Caco-2 (cell line): ENCODE measurements at regions not wholly inside any gene's neighbourhood (a gene's known extent, or its start where the extent isn't known, plus 50 kb on each side); places are given as distances from the start of the nearest gene placed in this dataset.
"Not testable (repeated sequence)": the region's sequence is repeated elsewhere in the genome, so short reads cannot be mapped to it uniquely, and the experiment has no call there.

ENCODE experiments used
- BruUV-seq: library from RNA; stranded (reverse); fragments of 400-500 nt; replicated peaks from 2 replicates; lab custom pipeline; 2021; lab: Mats Ljungman, UMichigan
- CTCF ChIA-PET: fragments of 300-600 bp; sonication (Branson Sonifier 250); formaldehyde crosslinking; loops from one replicate; lab custom pipeline; 2022; ENCODE audit warnings: antibody characterized with exemption; lab: Charles Lee
- POLR2A ChIA-PET: fragments of 300-600 bp; sonication (Branson Sonifier 250); formaldehyde crosslinking; loops from one replicate; lab custom pipeline; 2022; ENCODE audit warnings: antibody characterized with exemption; lab: Charles Lee
- DNase-seq, 2 experiments: peaks; one replicate each; pipeline versions ENCODE4 v3.0.0 to v3.0.0-alpha.2; 2020 to 2022
- H3K27me3 ChIP-seq: replicated peaks from 2 replicates; pipeline ENCODE4 v1.6.0; 2011; ENCODE audit warnings: low read length; ENCODE audit not compliant: control insufficient read depth, insufficient read depth
- H3K36me3 ChIP-seq: 2 replicates; pipeline ENCODE4 v1.5.1; 2011; ENCODE audit warnings: low read length; ENCODE audit not compliant: control insufficient read depth, insufficient read depth
- H3K4me1 ChIP-seq: fragments of 250-450 bp; sonication (Bioruptor Pico); 2 replicates; pipeline ENCODE4 v1.5.1; 2020; ENCODE audit warnings: mild to moderate bottlenecking
- H3K4me3 ChIP-seq: 2 replicates; pipeline ENCODE4 v1.5.1; 2011; ENCODE audit warnings: low read depth, mild to moderate bottlenecking, control low read depth, low read length
- H3K9me3 ChIP-seq: fragments of 250-450 bp; sonication (Bioruptor Pico); 2 replicates; pipeline ENCODE4 v1.5.1; 2020; ENCODE audit warnings: mild to moderate bottlenecking, moderate library complexity
- H3K27ac Mint-ChIP-seq: one replicate; pipeline ENCODE4 v1.8.0; 2022; ENCODE audit warnings: mixed read lengths; ENCODE audit not compliant: unreplicated experiment
- H3K27me3 Mint-ChIP-seq: one replicate; pipeline ENCODE4 v1.8.0; 2022; ENCODE audit warnings: mixed read lengths; ENCODE audit not compliant: insufficient read depth, unreplicated experiment
- H3K36me3 Mint-ChIP-seq: one replicate; pipeline ENCODE4 v1.8.0; 2022; ENCODE audit warnings: mild to moderate bottlenecking, mixed read lengths; ENCODE audit not compliant: insufficient read depth, unreplicated experiment
- H3K4me1 Mint-ChIP-seq: one replicate; pipeline ENCODE4 v1.8.0; 2022; ENCODE audit warnings: low read depth, mixed read lengths; ENCODE audit not compliant: unreplicated experiment
- H3K4me3 Mint-ChIP-seq: one replicate; pipeline ENCODE4 v1.8.0; 2022; ENCODE audit warnings: mild to moderate bottlenecking, moderate library complexity, mixed read lengths; ENCODE audit not compliant: unreplicated experiment
- H3K9me3 Mint-ChIP-seq: one replicate; pipeline ENCODE4 v1.8.0; 2022; ENCODE audit warnings: mixed read lengths; ENCODE audit not compliant: unreplicated experiment
- intact Hi-C: fragments of 100-400 bp; cut with micrococcal nuclease; formaldehyde crosslinking; loops from one replicate; pipeline ENCODE4 v1.10.0; 2022; ENCODE audit not compliant: unreplicated experiment
- TF ChIP-seq, protein P1 (sequence below), 2 experiments: fragments of 200-600 bp in 1 of 2; IDR thresholded peaks; 1 replicate in 1 of 2; 2 replicates in 1 of 2; pipeline versions ENCODE4 v1.5.1 to v1.8.0; 2011 to 2022; ENCODE audit warnings: antibody characterized with exemption in 1 of 2, control low read depth in 1 of 2, inconsistent platforms in 1 of 2, low read depth in 1 of 2, low read length in 1 of 2, mild to moderate bottlenecking in 1 of 2, moderate library complexity in 1 of 2; ENCODE audit not compliant: insufficient read depth in 1 of 2, severe bottlenecking in 1 of 2, unreplicated experiment in 1 of 2

DNA sequence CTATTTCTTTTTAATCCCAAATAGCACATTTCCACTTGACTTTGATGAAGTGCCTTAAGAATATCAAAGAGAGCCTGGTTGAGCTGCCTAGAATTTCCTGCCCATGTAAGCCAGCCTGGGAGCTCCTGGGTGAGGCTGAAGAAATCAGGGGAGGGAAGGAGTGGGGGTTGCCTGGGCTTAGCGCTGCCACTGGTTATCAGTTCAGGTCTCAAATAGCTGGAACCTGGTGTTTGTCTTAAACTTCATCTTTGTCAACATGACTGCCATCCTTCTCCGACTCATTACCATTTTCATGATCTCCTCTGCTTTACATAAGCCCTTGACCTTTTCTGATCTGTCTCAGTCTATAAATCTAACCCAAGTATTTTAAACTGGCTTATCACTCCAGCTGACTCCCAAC lies 151.5 kb downstream of the TTC8 start:
- Histone ChIP-seq H3K4me1 (no peaks in the 10 kb centered on the region), H3K27me3 (no peaks in the 10 kb centered on the region), H3K36me3 (no peaks in the 10 kb centered on the region), H3K4me3 (no peak overlapping the region), H3K9me3 (no peaks in the 10 kb centered on the region)
- no peaks in the 10 kb centered on the region for H3K4me1 Mint-ChIP-seq
- TF ChIP-seq, protein P1, sequence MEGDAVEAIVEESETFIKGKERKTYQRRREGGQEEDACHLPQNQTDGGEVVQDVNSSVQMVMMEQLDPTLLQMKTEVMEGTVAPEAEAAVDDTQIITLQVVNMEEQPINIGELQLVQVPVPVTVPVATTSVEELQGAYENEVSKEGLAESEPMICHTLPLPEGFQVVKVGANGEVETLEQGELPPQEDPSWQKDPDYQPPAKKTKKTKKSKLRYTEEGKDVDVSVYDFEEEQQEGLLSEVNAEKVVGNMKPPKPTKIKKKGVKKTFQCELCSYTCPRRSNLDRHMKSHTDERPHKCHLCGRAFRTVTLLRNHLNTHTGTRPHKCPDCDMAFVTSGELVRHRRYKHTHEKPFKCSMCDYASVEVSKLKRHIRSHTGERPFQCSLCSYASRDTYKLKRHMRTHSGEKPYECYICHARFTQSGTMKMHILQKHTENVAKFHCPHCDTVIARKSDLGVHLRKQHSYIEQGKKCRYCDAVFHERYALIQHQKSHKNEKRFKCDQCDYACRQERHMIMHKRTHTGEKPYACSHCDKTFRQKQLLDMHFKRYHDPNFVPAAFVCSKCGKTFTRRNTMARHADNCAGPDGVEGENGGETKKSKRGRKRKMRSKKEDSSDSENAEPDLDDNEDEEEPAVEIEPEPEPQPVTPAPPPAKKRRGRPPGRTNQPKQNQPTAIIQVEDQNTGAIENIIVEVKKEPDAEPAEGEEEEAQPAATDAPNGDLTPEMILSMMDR (IDR thresholded peaks at IDR 0.05; ENCODE audit: insufficient read depth in 1 of 2, low read depth in 1 of 2, low read length in 1 of 2, severe bottlenecking in 1 of 2, unreplicated experiment in 1 of 2) = no peak
- intact Hi-C loops = no loop called here
- no TSS peak for BruUV-seq
- no peak overlapping the region for H3K27ac Mint-ChIP-seq
- H3K9me3 Mint-ChIP-seq = no peaks in the 10 kb centered on the region
- no peak overlapping the region for H3K4me3 Mint-ChIP-seq
- no peaks in the 10 kb centered on the region for H3K36me3 Mint-ChIP-seq
- ChIA-PET CTCF (no interaction called here), POLR2A (no interaction called here)
- peaks cover 6% of the 10 kb centered on the region for H3K27me3 Mint-ChIP-seq
- no peak for DNase-seq

- BruUV-seq, H3K27me3 Mint-ChIP-seq, H3K4me3 ChIP-seq, H3K27me3 ChIP-seq, H3K4me3 Mint-ChIP-seq, H3K36me3 Mint-ChIP-seq, H3K9me3 ChIP-seq, H3K4me1 Mint-ChIP-seq, H3K9me3 Mint-ChIP-seq, POLR2A ChIA-PET, intact Hi-C loops, DNase-seq, H3K36me3 ChIP-seq, CTCF ChIA-PET, H3K27ac Mint-ChIP-seq, H3K4me1 ChIP-seq: not testable (repeated sequence)
Measured at GRCh38 chr14:88980907-88981306, 156.5 kb downstream of the TTC8 start.

GRCh38 chr14:88981948-88982347 lies 157.5 kb downstream of the TTC8 start:
- no TSS peak for BruUV-seq
- H3K4me3 Mint-ChIP-seq = no peak overlapping the region
- no peaks in the 10 kb centered on the region for H3K9me3 ChIP-seq
- CTCF ChIA-PET = no interaction called here
- POLR2A ChIA-PET = no interaction called here
- no peak overlapping the region for H3K4me3 ChIP-seq
- TF ChIP-seq, protein P1 (IDR thresholded peaks at IDR 0.05; ENCODE audit: insufficient read depth in 1 of 2, low read depth in 1 of 2, low read length in 1 of 2, severe bottlenecking in 1 of 2, unreplicated experiment in 1 of 2) = no peak
- no peak overlapping the region for H3K27ac Mint-ChIP-seq
- H3K4me1 ChIP-seq = no peaks in the 10 kb centered on the region
- DNase-seq = no peak
- no peaks in the 10 kb centered on the region for H3K36me3 Mint-ChIP-seq
- no peaks in the 10 kb centered on the region for H3K9me3 Mint-ChIP-seq
- no peaks in the 10 kb centered on the region for H3K27me3 ChIP-seq
- no peaks in the 10 kb centered on the region for H3K4me1 Mint-ChIP-seq
- no peaks in the 10 kb centered on the region for H3K36me3 ChIP-seq
- H3K27me3 Mint-ChIP-seq = peaks cover 2% of the 10 kb centered on the region
- intact Hi-C loops = no loop called here

DNA sequence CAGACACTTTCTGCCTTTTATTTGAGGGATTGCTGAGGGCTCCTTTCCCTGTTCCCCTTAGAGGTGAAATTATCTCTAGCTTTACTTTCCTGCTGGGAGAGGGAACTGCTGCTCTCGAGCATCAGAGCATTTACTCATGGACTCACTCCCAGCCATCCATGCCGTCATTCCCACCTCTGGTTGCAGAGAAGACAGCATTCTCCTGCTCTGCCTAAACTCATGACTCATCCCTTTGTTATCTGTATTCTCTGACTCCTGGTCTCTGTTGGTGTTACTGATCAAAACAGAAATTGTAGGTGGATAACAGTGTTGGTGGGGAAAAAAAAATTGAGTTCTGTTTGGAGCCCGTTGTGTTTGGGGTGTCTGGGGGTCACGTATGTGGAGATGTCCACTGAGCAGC lies 159.3 kb downstream of the TTC8 start:
- Mint-ChIP-seq H3K27me3 (peaks cover 2% of the 10 kb centered on the region), H3K9me3 (no peaks in the 10 kb centered on the region), H3K27ac (no peak overlapping the region), H3K4me1 (no peaks in the 10 kb centered on the region), H3K36me3 (no peaks in the 10 kb centered on the region), H3K4me3 (no peak overlapping the region)
- ChIA-PET CTCF (no interaction called here), POLR2A (no interaction called here)
- H3K4me1 ChIP-seq = no peaks in the 10 kb centered on the region
- H3K4me3 ChIP-seq = no peak overlapping the region
- no peaks in the 10 kb centered on the region for H3K9me3 ChIP-seq
- no TSS peak for BruUV-seq
- intact Hi-C loops = no loop called here
- DNase-seq = no peak
- H3K36me3 ChIP-seq = no peaks in the 10 kb centered on the region
- no peaks in the 10 kb centered on the region for H3K27me3 ChIP-seq
- TF ChIP-seq, protein P1 (IDR thresholded peaks at IDR 0.05; ENCODE audit: insufficient read depth in 1 of 2, low read depth in 1 of 2, low read length in 1 of 2, severe bottlenecking in 1 of 2, unreplicated experiment in 1 of 2) = no peak
